Upper lobe of left lung (tissue), 6 donors: ENCODE measurements at regions not wholly inside any gene's neighbourhood (a gene's known extent, or its start where the extent isn't known, plus 50 kb on each side); places are given as distances from the start of the nearest gene placed in this dataset.

Experiments
- ATAC-seq, 2 donors: fragments of 200-7000 bp; cut with Tn5 transposase; one replicate each; pipeline ENCODE4 v1.9.1; 2022; ENCODE audit warnings: mild to moderate bottlenecking in 2 of 2, moderate library complexity in 2 of 2; ENCODE audit not compliant: low FRiP score in 2 of 2
- DNase-seq, 2 donors: peaks; one replicate each; pipeline ENCODE4 v3.0.0-alpha.2; 2019 to 2020
- H3K27ac ChIP-seq, 4 donors: fragments of 200-600 bp; sonication (generic); one replicate each; pipeline ENCODE4 v1.5.1; 2016 to 2019
- H3K27me3 ChIP-seq, 4 donors: fragments of 200-600 bp; sonication (generic); one replicate each; pipeline ENCODE4 v1.5.1; 2017 to 2019
- H3K36me3 ChIP-seq, 4 donors: fragments of 200-600 bp; sonication (generic); one replicate each; pipeline ENCODE4 v1.5.1; 2016 to 2019
- H3K4me1 ChIP-seq, 4 donors: fragments of 200-600 bp; sonication (generic); one replicate each; pipeline ENCODE4 v1.5.1; 2018 to 2019
- H3K4me3 ChIP-seq, 4 donors: fragments of 200-600 bp; sonication (generic); one replicate each; pipeline ENCODE4 v1.5.1; 2017 to 2019; ENCODE audit warnings: mild to moderate bottlenecking in 2 of 4, moderate library complexity in 1 of 4
- H3K9me3 ChIP-seq, 4 donors: fragments of 200-600 bp; sonication (generic); one replicate each; pipeline ENCODE4 v1.5.1; 2018 to 2019
- CTCF ChIP-seq, 6 experiments: fragments of 450-650 bp in 4 of 6; fragments of 200-600 bp in 2 of 6; sonication (generic) in 2 of 6; IDR thresholded peaks; one replicate each; pipeline ENCODE4 v1.5.1; 2016 to 2019; ENCODE audit warnings: antibody characterized with exemption in 6 of 6
- EP300 ChIP-seq, 4 donors: sonication (generic); formaldehyde crosslinking; IDR thresholded peaks; one replicate each; pipeline ENCODE4 v1.5.1; 2017; ENCODE audit warnings: antibody characterized with exemption in 4 of 4, control low read depth in 2 of 4
- POLR2A ChIP-seq, 4 donors: fragments of 450-650 bp; IDR thresholded peaks; one replicate each; pipeline ENCODE4 v1.5.1; 2016 to 2017; ENCODE audit warnings: antibody characterized with exemption in 4 of 4, mild to moderate bottlenecking in 2 of 4
- POLR2AphosphoS5 ChIP-seq, 2 donors: sonication (generic); formaldehyde crosslinking; IDR thresholded peaks; one replicate each; pipeline ENCODE4 v1.5.1; 2017; ENCODE audit warnings: antibody characterized with exemption in 2 of 2
- WGBS, 2 donors: methylation state at CpG; one replicate each; pipeline ENCODE4 v1.1.5; 2017 to 2018; 5-methylcytosine and 5-hydroxymethylcytosine counted together
- donor health status: DM: no; HTN: no; CAD: no; lungs with moderate emphysema.
- donor health status: DM: no; HTN: yes; CAD: no; lungs with severe emphysema.

GRCh38 chr6:158908606-158909005 is 89.4 kb upstream of the EZR start:
- 88% methylated on average over 1 of the region's 1 CpG; no CpG with 5 or more reads in 1 of the 2 donors for WGBS, 2 donors
- no peak overlapping the region for H3K4me3 ChIP-seq
- TF ChIP-seq EP300 (IDR thresholded peaks at IDR 0.05) (no peak), CTCF (IDR thresholded peaks at IDR 0.05) (no peak), POLR2A (IDR thresholded peaks at IDR 0.05) (no peak), POLR2AphosphoS5 (IDR thresholded peaks at IDR 0.05) (no peak)
- no peak overlapping the region for H3K27ac ChIP-seq
- DNase-seq (no peak), ATAC-seq (no peak)
- H3K4me1 ChIP-seq = peaks cover 4 to 18% (median 15%) of the 10 kb centered on the region in 4 donors
- H3K27me3 ChIP-seq = no peaks in the 10 kb centered on the region
- H3K36me3 ChIP-seq = no peaks in the 10 kb centered on the region
- peaks cover 0 to 17% (median 11%) of the 10 kb centered on the region in 4 donors for H3K9me3 ChIP-seq

- Histone ChIP-seq H3K27ac (no peak overlapping the region), H3K4me1 (peaks cover 4 to 18% (median 15%) of the 10 kb centered on the region in 4 donors), H3K9me3 (peaks cover 0 to 17% (median 11%) of the 10 kb centered on the region in 4 donors), H3K36me3 (no peaks in the 10 kb centered on the region), H3K27me3 (no peaks in the 10 kb centered on the region), H3K4me3 (no peak overlapping the region)
- ATAC-seq (no peak), DNase-seq (no peak)
- WGBS, 2 donors = 87 to 89% methylated on average over 9 to 10 of the region's 10 CpGs
- TF ChIP-seq POLR2A (IDR thresholded peaks at IDR 0.05) (no peak), CTCF (IDR thresholded peaks at IDR 0.05) (no peak), POLR2AphosphoS5 (IDR thresholded peaks at IDR 0.05) (no peak), EP300 (IDR thresholded peaks at IDR 0.05) (no peak)
These were observed 88.8 kb upstream of the EZR start for GRCh38 chr6:158907931-158908330.

GRCh38 chr6:158906926-158907325 is 87.8 kb upstream of the EZR start:
- H3K9me3 ChIP-seq = peaks cover 0 to 17% (median 11%) of the 10 kb centered on the region in 4 donors
- ATAC-seq (no peak), DNase-seq (no peak)
- no peaks in the 10 kb centered on the region for H3K27me3 ChIP-seq
- no peaks in the 10 kb centered on the region for H3K36me3 ChIP-seq
- TF ChIP-seq EP300 (IDR thresholded peaks at IDR 0.05) (no peak), POLR2AphosphoS5 (IDR thresholded peaks at IDR 0.05) (no peak), POLR2A (IDR thresholded peaks at IDR 0.05) (no peak), CTCF (IDR thresholded peaks at IDR 0.05) (no peak)
- H3K4me1 ChIP-seq = peaks cover 4 to 15% (median 14%) of the 10 kb centered on the region in 4 donors
- no peak overlapping the region for H3K27ac ChIP-seq
- H3K4me3 ChIP-seq = no peak overlapping the region
- 86 to 90% methylated on average over 4 of the region's 4 CpGs for WGBS, 2 donors

GRCh38 chr6:158905277-158905676 is 86.1 kb upstream of the EZR start:
- H3K4me1 ChIP-seq = peaks cover 0 to 3% (median 0%) of the 10 kb centered on the region in 4 donors
- H3K27me3 ChIP-seq = no peaks in the 10 kb centered on the region
- no peak overlapping the region for H3K27ac ChIP-seq
- TF ChIP-seq EP300 (IDR thresholded peaks at IDR 0.05) (no peak), POLR2AphosphoS5 (IDR thresholded peaks at IDR 0.05) (no peak)
- peaks cover 0 to 17% (median 11%) of the 10 kb centered on the region in 4 donors for H3K9me3 ChIP-seq
- no peaks in the 10 kb centered on the region for H3K36me3 ChIP-seq
- no peak overlapping the region for H3K4me3 ChIP-seq
- 92 to 96% methylated on average over 2 of the region's 2 CpGs for WGBS, 2 donors
- no peak for DNase-seq
- ATAC-seq = no peak

- WGBS, 2 donors = 86 to 88% methylated on average over 2 of the region's 2 CpGs
- TF ChIP-seq POLR2A (IDR thresholded peaks at IDR 0.05) = no peak
- no peak for TF ChIP-seq CTCF (IDR thresholded peaks at IDR 0.05)
- TF ChIP-seq POLR2AphosphoS5 (IDR thresholded peaks at IDR 0.05) = no peak
- no peak for TF ChIP-seq EP300 (IDR thresholded peaks at IDR 0.05)
- no peak for DNase-seq
These were observed 84.6 kb upstream of the EZR start for GRCh38 chr6:158903801-158904200.

More at GRCh38 chr6:158903801-158904200, 84.6 kb upstream of the EZR start:
- no peak overlapping the region for H3K4me3 ChIP-seq
- H3K27ac ChIP-seq = no peak overlapping the region
- no peaks in the 10 kb centered on the region for H3K36me3 ChIP-seq
- no peaks in the 10 kb centered on the region for H3K4me1 ChIP-seq
- peaks cover 0 to 17% (median 11%) of the 10 kb centered on the region in 4 donors for H3K9me3 ChIP-seq
- no peak for ATAC-seq
- H3K27me3 ChIP-seq = no peaks in the 10 kb centered on the region
